Astrocyte (in vitro differentiated cells and primary cell): ENCODE measurements at regions not wholly inside any gene's neighbourhood (a gene's known extent, or its start where the extent isn't known, plus 50 kb on each side); places are given as distances from the start of the nearest gene placed in this dataset.
"Not testable (repeated sequence)": the region's sequence is repeated elsewhere in the genome, so short reads cannot be mapped to it uniquely, and the experiment has no call there.

Source experiments
- DNase-seq: peaks from one replicate; pipeline ENCODE4 v3.0.0-alpha.2; 2010; ENCODE audit warnings: low read depth
- FAIRE-seq: peaks from 2 replicates; lab custom pipeline; 2011; peaks lifted over from hg19 to GRCh38; lab: Jason Lieb, UNC
- H2AFZ ChIP-seq: 2 replicates; pipeline ENCODE4 v1.6.0; 2012; ENCODE audit warnings: low read depth, low read length, inconsistent platforms
- H3K27ac ChIP-seq: 2 replicates; pipeline ENCODE4 v1.5.1; 2011; ENCODE audit warnings: low read depth, low read length, inconsistent platforms
- H3K27me3 ChIP-seq: 2 replicates; pipeline ENCODE4 v1.6.0; 2011; ENCODE audit warnings: low read length, inconsistent platforms; ENCODE audit not compliant: insufficient read depth
- H3K36me3 ChIP-seq: 2 replicates; pipeline ENCODE4 v1.5.1; 2011; ENCODE audit warnings: low read length, inconsistent platforms; ENCODE audit not compliant: insufficient read depth
- H3K4me1 ChIP-seq: 2 replicates; pipeline ENCODE4 v1.5.1; 2011; ENCODE audit warnings: low read length, inconsistent platforms; ENCODE audit not compliant: insufficient read depth
- H3K4me2 ChIP-seq: 2 replicates; pipeline ENCODE4 v1.6.0; 2012; ENCODE audit warnings: low read length, inconsistent platforms
- H3K4me3 ChIP-seq: 2 replicates; pipeline ENCODE4 v1.5.1; 2011; ENCODE audit warnings: low read depth, mild to moderate bottlenecking, low read length, inconsistent platforms; ENCODE audit not compliant: insufficient read depth
- H3K79me2 ChIP-seq: 2 replicates; pipeline ENCODE4 v1.6.0; 2012; ENCODE audit warnings: mild to moderate bottlenecking, low read length, inconsistent platforms; ENCODE audit not compliant: insufficient read depth
- H3K9ac ChIP-seq: 2 replicates; pipeline ENCODE4 v1.6.0; 2012; ENCODE audit warnings: mild to moderate bottlenecking, low read length, inconsistent platforms
- H3K9me3 ChIP-seq: 2 replicates; pipeline ENCODE4 v1.5.1; 2012; ENCODE audit warnings: low read depth, mild to moderate bottlenecking, low read length, inconsistent platforms; ENCODE audit not compliant: insufficient read depth
- H4K20me1 ChIP-seq: 2 replicates; pipeline ENCODE4 v1.6.0; 2012; ENCODE audit warnings: low read length, inconsistent platforms; ENCODE audit not compliant: insufficient read depth
- H3K27ac Mint-ChIP-seq: one replicate; pipeline ENCODE4 v1.8.0; 2021; ENCODE audit warnings: mild to moderate bottlenecking, mixed read lengths; ENCODE audit not compliant: unreplicated experiment
- H3K27me3 Mint-ChIP-seq: one replicate; pipeline ENCODE4 v1.8.0; 2021; ENCODE audit warnings: low read depth, mixed read lengths; ENCODE audit not compliant: unreplicated experiment
- H3K36me3 Mint-ChIP-seq: one replicate; pipeline ENCODE4 v1.8.0; 2021; ENCODE audit warnings: low read depth, mixed read lengths; ENCODE audit not compliant: unreplicated experiment
- H3K4me1 Mint-ChIP-seq: one replicate; pipeline ENCODE4 v1.8.0; 2021; ENCODE audit warnings: low read depth, mixed read lengths; ENCODE audit not compliant: unreplicated experiment
- H3K4me3 Mint-ChIP-seq: one replicate; pipeline ENCODE4 v1.8.0; 2021; ENCODE audit warnings: mild to moderate bottlenecking, moderate library complexity, mixed read lengths; ENCODE audit not compliant: unreplicated experiment
- H3K9me3 Mint-ChIP-seq: one replicate; pipeline ENCODE4 v1.8.0; 2021; ENCODE audit warnings: mild to moderate bottlenecking, mixed read lengths; ENCODE audit not compliant: unreplicated experiment
- CTCF ChIP-seq: IDR thresholded peaks from 2 replicates; pipeline ENCODE4 v1.5.1; 2011; ENCODE audit warnings: low read depth, mild to moderate bottlenecking, inconsistent platforms, low read length, moderate library complexity; ENCODE audit not compliant: insufficient read depth
- EZH2 ChIP-seq: IDR thresholded peaks from 2 replicates; pipeline ENCODE4 v1.6.1; 2012; ENCODE audit warnings: mild to moderate bottlenecking, low read length, inconsistent platforms; ENCODE audit not compliant: insufficient read depth

DNA sequence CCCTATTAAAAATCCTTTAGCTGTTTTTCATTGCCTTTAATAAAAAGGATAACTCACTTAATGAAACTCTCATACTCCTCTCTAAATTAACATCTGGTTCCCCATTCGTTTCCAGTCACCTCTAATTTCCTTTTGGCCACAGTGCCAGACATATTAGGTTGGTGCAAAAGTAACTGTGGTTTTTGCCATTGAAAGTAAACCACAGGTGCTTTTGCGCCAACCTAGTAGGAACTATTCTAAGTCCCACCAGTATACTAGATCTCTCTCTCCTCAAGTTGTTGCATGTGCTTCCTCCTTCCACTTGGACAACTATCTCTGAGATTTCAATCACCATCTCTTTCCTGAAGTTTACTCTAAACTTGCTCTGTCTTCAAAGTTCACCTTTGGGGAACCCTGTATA is 961.1 kb downstream of the TBC1D32 start:
- H3K36me3 Mint-ChIP-seq, result no peaks in the 10 kb centered on the region
- no peaks in the 10 kb centered on the region for H3K9me3 Mint-ChIP-seq
- FAIRE-seq, result no peak

GRCh38 chr6:120363429-120363828 is 970.9 kb downstream of the TBC1D32 start:
- Mint-ChIP-seq H3K4me1 (peaks cover 5% of the 10 kb centered on the region), H3K36me3 (peaks cover 2% of the 10 kb centered on the region), H3K27me3 (no peaks in the 10 kb centered on the region), H3K4me3 (no peak overlapping the region), H3K27ac (no peak overlapping the region), H3K9me3 (peaks cover 4% of the 10 kb centered on the region)
- Histone ChIP-seq H3K79me2 (no peaks in the 10 kb centered on the region), H2AFZ (no peak overlapping the region), H3K4me3 (no peak overlapping the region), H3K27ac (no peak overlapping the region), H3K27me3 (no peaks in the 10 kb centered on the region), H3K9ac (no peak overlapping the region), H3K36me3 (no peaks in the 10 kb centered on the region), H3K4me1 (no peaks in the 10 kb centered on the region), H3K4me2 (no peak overlapping the region), H4K20me1 (no peaks in the 10 kb centered on the region), H3K9me3 (no peaks in the 10 kb centered on the region)
- FAIRE-seq (no peak), DNase-seq (peak; percentile 6)
- no peak for TF ChIP-seq CTCF
- no peak for TF ChIP-seq EZH2

More for the DNA sequence above, 961.1 kb downstream of the TBC1D32 start:
- no peak overlapping the region for H2AFZ ChIP-seq
- H4K20me1 ChIP-seq, result no peaks in the 10 kb centered on the region
- no peak overlapping the region for H3K4me2 ChIP-seq
- H3K4me1 ChIP-seq, result no peaks in the 10 kb centered on the region
- H3K27me3 ChIP-seq, result no peaks in the 10 kb centered on the region
- no peak for TF ChIP-seq EZH2
- TF ChIP-seq CTCF, result no peak
- no peaks in the 10 kb centered on the region for H3K79me2 ChIP-seq
- Mint-ChIP-seq H3K4me3 (no peak overlapping the region), H3K27ac (no peak overlapping the region), H3K27me3 (no peaks in the 10 kb centered on the region), H3K4me1 (no peaks in the 10 kb centered on the region)
- no peak overlapping the region for H3K4me3 ChIP-seq
- no peak overlapping the region for H3K9ac ChIP-seq
- no peaks in the 10 kb centered on the region for H3K9me3 ChIP-seq
- no peak overlapping the region for H3K27ac ChIP-seq
- DNase-seq, result no peak
- H3K36me3 ChIP-seq, result no peaks in the 10 kb centered on the region

DNA sequence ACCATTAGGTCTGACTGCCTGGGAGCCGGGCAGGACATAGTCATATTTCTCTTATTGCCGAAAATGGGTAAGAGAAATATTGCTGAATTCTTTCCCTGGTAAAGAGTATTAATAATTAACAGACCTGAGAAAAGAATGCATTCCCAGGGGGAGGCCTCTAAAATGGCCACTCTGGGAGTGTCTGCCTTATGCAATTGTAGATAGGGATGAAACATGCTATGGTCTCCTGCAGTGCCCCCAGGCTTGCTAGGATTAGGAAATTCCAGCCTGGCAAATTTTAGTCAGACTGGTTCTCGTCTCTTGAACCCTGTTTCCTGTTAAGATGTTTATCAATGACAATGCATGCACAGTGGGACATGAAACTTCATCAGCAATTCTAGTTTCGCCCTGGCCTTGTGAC is 975.7 kb downstream of the TBC1D32 start:
- not testable (repeated sequence) for FAIRE-seq, H2AFZ ChIP-seq, H3K27me3 Mint-ChIP-seq, H3K27ac ChIP-seq, H4K20me1 ChIP-seq, H3K27ac Mint-ChIP-seq, H3K4me3 ChIP-seq, H3K36me3 Mint-ChIP-seq, H3K36me3 ChIP-seq, H3K4me2 ChIP-seq, H3K79me2 ChIP-seq, H3K4me3 Mint-ChIP-seq, H3K4me1 Mint-ChIP-seq, H3K27me3 ChIP-seq, DNase-seq, H3K9me3 ChIP-seq, H3K4me1 ChIP-seq, H3K9ac ChIP-seq
- peaks cover 12% of the 10 kb centered on the region for H3K9me3 Mint-ChIP-seq
